NT2/D1 (cell line): ENCODE measurements at regions not wholly inside any gene's neighbourhood (a gene's known extent, or its start where the extent isn't known, plus 50 kb on each side); places are given as distances from the start of the nearest gene placed in this dataset.

Experiments
- SUZ12 ChIP-seq: IDR thresholded peaks from 2 replicates; pipeline ENCODE4 v1.6.1; 2011; ENCODE audit not compliant: insufficient read length, insufficient read depth; ENCODE audit errors: extremely low read depth
- YY1 ChIP-seq: IDR thresholded peaks from 2 replicates; pipeline ENCODE4 v1.6.1; 2011; ENCODE audit not compliant: insufficient read length, insufficient read depth
- ZNF274 ChIP-seq: IDR thresholded peaks from 2 replicates; pipeline ENCODE4 v1.6.1; 2011; ENCODE audit warnings: mild to moderate bottlenecking, low read depth, low read length

DNA sequence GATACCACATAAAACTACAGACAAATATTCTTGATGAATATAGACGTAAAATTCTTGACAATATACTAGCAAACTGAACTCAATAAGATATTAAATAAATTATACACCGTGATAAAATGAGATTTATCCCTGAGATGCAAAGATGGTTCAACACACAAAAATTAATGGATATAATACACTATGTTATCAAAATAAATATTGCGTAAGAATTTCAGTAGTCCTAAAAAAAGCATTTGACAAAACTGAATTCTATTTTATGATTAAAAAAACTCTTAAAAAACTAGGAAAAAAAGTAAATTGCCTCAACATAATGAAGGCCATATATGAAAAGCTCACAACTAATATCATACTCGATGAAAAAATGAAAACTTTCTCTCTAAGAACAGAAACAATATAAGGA, 472.3 kb upstream of the GRIA1 start:
- TF ChIP-seq YY1 = no peak
- TF ChIP-seq ZNF274 = no peak
- no peak for TF ChIP-seq SUZ12
